CD4-positive, alpha-beta T cell treated with Interleukin-17A for 1 hour (primary cell): ENCODE measurements at regions not wholly inside any gene's neighbourhood (a gene's known extent, or its start where the extent isn't known, plus 50 kb on each side); places are given as distances from the start of the nearest gene placed in this dataset.

Source experiments
- DNase-seq: peaks from one replicate; pipeline ENCODE4 v3.0.0-alpha.2; 2020

DNA sequence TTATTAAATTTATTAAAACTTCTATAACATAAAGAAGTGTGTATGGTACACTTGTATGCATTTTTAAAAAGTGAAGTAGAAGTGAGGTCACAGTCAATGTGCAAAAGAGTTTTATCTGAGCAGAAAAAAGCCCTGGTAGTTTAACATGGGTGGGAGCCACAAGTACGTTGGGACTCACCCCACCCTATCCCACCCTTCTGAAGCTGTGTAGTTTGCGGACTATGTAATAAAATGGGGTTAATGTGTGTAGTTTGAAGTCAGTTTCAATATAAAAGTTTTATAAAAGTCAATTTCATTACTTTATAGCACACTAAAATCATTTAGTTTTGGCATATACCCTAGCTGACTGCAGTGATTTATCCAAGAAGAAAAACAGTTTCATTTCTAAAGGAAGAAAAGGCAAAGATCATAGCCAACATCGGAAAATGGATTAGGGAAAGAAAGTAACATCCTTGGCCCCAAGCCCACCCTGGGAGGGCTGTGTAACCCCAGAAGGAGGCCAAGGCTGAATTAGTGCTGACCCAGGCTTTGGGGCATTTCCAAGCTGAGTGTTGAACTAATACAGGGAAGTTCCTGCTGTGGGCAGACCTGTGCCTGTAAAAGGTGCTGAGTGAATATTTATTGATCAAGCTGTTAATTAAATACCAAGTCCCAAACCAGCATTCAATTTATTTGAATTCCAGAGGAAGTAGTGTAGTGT is 398.6 kb upstream of the ADAMTSL1 start:
- DNase-seq, result no peak

DNA sequence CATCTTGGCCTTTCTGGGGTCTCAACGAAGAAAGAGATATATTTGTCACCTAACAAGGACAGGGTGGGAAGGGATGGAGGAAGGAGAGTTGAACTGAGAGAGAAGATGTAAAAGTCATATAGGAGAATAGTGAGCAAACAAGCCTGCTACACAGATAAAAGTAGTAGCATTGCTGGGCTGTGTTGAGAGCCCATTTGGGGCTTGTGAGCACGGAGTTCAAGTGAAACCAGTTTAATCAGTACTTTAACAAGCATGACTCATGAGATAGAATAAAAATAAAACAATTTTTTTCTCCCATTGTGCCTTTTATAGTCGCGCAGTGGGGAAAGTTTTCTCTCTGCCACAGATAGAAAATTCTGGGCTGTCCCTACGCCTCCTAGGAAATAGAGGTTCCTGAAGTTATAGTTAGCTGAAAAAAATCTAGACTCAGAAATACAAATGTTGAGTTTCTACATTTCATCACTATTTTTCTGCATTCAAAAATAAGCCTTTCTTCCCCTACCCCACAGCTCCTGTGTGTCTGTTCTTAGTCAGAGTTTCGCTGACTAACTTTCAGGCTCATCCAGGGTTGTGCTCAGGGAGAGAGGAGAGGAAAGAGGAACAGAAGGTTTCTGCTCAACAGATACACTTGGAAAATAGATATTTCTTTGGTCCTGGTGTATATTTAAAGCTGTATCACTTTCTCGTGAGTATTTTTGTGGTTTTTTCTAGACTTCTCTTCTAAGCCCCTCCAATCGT is 395.8 kb upstream of the ADAMTSL1 start:
- DNase-seq, result no peak

DNA sequence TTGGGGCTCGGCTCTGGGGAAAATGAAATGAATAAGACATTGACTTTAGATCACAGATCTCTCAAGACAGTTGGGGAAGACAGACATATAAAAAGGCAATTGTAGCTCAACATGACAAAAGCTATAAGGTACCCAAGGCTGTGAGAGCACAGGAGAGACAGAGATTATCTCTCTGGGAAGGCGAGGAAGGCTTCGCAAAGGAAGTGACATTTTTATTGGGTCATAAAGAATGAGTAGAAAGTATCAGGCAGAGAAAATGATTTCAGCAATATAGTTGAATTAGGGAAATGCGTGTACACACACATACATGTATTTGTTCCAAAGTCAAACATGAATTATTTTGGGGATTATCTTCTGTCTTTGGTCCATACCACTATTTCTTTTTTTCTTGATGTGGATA is 381.8 kb upstream of the ADAMTSL1 start:
- no peak for DNase-seq

DNA sequence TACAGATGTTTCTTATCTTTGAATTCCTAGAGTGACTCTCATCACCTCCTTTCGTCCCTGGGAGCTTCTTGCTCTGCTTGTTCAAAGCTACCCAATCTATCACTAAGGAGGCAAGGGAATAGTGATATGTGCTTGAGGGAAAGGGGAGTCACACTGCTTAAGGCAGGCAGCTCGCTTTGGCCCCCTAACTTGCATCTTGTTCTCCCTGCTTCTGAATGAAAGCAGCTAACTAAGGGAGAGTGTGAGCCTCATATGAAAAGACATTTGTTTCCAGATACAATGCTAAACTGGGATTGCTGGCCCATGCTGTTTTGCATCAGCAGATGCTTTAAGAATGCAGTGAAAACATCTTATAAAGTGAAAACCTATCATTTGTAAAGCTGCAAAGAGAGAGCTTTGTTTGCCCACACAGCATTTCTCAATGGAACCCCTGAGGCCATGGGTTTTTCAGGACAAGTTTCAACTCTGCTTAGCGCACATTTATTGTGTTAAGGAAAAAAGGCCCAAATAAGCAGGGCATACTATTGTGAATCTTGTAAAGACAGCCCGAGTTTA is 367.9 kb upstream of the ADAMTSL1 start:
- no peak for DNase-seq

DNA sequence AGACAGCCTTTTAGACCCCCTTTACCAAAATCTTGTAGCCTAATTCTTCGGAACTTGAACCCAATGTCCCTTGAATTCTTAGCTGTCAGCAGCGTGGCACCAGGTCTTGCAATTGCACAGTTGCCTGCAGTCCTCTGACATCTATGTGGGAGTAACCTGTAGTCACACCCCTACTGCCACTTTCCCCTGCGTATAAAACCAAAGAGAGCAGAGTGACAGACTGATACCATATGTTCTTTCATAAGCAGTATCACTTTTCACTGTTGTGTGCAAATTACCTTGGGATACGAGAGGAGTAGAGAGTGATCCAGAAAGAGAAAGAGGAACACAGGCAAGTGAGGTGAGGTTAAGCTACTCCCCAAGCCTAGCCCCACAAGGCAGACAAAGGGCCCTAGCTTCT is 364.3 kb upstream of the ADAMTSL1 start:
- DNase-seq, result no peak

DNA sequence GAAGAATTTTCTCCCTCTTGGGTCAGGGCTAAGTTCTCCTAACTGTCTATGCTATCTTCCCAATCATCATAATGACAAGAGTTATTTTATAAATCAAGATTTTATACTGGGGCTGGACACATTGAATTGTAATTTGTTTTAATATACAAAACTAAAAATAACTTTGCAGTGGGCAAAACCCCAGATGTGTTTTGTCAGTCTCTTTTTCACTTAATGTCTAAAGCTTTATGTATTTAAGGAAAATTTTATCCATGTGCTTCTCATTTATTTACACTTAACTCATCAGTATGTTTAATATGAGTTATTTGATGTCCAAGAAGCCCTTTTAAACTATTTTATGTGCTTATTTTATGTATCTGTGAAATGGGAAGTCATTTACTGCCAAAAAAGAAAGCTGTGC is 362.8 kb upstream of the ADAMTSL1 start:
- no peak for DNase-seq

DNA sequence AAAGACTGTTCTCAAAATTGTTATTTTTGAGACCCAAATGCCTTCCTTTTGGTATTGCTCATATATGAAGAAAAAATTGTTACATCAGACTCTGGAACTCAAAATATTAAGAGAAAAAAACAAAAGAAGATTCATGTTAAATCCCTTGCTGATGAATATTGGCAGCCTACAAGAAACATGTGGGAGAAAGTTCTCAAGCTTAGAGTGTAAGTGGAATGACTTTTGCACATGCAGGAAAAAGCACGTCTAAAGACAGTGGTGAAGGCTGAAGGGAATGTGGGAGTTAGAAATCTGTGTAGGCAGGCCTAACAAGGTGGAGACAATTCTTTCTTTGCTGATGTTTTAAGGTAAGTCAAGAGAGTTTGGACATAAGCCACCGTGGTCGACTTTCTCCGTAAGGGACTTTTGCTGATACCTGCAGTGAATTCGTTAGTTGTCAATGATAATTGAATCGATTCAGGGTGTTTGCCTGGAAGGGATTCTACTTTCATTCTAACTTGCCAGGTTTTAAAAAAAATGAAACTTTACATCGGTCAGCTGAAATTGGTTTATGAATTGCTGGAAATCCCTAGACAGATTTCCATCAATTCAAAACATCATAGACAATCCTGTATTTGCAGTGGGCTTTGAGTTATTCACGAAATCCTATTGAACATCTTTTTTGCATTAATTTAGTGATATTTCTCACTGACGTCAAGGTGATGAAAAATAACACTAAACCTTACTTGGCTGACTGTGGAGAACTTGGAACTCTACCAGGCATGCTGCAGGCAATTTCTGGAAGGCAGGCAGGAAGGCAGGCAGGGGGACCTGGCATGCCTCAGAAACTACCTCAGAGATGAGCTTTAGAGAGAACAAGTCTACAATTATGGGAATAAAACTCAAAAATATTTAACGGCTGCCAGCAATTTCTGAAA is 359.1 kb upstream of the ADAMTSL1 start:
- DNase-seq, result no peak

DNA sequence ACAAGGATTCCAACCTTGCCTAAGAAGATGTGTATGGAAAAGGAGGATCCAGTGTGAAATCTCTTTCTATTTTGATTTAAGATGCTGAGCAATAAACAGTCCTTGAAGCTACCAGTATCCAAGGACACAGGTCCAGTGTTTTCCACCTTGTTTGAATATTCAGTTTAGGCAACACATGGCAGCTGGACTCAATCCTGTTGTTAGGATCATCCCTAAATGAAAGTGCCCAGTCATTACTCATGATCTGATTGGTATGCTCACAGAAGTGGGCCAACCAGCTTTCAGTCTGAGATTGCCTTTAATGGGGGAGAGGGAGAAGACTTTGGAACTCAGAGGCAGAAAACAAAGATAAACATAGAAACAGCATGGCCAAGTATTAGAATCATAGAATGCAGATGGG is 355.7 kb upstream of the ADAMTSL1 start:
- no peak for DNase-seq

DNA sequence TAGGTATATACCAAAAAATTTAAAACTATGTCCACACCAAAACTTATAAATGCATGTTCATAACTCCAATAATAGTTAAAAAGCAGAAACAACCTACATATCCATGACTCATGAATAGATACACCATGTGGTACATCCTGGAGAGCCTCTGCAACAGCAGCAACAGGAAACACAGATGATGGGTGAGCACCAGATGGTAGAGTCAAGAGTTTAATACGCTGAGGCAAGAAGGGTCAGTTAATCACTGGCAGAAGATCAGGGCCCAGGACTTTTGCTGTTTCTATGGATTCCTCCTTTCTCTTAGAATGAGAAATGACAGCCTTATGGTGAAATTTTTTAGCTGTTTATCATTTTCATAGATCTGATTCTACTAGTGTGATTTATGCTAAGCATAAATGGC is 351.8 kb upstream of the ADAMTSL1 start:
- no peak for DNase-seq

DNA sequence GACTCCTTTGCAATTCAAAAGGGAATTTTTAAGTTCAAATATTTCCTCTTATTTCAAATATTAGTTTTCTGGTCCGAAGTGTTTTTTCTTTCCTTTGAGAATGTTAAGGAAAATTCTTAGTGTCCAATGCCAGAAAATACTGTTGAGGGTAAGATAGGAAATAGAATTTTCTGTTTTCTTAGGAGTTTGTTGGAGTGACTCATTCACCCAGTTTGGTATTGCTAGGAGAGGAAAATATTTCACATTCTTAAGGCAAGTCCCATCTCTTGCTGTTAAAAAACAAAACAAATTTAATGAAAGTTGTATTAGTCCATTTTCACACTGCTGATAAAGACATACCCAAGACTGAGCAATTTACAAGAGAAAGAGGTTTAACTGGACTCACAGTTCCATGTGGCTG is 349.2 kb upstream of the ADAMTSL1 start:
- DNase-seq, result no peak

DNA sequence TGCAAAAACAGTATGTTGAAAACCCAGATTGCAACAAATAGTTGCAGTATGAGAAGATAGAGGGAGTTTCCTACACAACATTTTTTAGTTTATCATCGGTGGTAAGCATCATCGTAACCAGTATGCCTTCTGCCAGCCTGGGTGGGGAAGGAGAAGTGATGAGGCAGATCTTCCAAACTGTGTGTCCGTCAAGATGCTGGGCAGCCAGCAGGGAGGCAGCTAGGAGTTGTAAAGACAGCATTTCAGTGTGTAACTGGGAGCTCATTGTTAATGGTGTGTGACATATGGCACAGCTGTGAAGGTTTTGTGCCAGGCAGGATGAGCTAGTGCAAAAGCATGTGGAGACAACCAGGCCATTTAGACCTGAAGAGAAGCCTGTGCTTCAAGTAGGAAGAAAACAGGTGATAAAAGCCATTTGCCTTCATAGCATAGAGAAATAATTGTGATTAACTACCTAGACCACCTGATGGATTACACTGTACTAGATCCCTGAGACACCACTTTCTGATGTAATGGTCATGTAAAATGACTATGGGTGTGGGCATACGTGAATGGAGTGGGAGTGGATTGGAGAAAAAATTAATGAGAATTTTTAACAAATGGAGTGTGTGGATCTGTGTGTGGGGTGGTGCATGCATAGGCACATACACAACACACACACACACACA is 347.0 kb upstream of the ADAMTSL1 start:
- no peak for DNase-seq

DNA sequence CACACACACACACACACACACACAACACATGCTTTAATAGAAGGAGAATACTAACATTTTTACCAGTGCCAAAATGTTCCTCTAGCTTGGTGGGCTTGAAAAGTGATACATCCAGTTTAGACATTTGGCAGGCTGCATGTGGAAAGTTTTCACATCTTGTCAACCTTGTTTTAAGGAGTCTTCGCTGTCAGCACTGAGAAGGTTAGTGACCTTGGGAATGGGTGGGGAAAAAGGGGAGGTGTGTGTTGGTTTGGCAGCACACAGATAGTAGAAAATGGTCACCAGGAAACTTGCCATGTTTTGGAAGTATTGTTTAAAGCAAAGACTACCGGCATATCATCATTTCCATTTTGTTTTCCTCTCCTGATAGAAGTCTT is 346.5 kb upstream of the ADAMTSL1 start:
- no peak for DNase-seq

DNA sequence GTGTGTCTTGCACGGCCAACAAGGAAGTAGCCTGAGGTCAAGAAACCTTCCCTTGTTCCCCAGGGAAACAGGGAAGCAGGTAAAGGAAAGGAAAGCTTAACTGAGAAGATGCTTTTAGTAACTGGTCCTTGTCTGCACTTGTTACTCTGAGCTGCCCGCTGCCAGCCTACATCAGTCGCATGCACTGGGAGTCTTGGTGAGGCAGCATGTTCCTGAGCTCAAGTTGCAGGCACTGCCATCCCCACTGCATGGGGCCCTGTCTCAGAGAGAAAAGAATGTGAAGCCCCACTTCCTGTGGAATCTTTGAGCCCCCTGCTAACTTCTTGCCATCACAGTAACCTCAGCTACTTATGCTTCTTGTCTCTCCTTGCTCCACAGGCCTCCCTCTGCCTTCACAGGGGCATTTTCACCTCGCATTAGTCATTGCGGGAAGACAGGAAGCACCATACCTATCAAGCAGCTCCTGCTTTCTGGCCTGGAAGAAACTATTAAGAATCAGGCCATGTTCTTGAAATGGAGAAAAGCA is 344.1 kb upstream of the ADAMTSL1 start:
- no peak for DNase-seq

DNA sequence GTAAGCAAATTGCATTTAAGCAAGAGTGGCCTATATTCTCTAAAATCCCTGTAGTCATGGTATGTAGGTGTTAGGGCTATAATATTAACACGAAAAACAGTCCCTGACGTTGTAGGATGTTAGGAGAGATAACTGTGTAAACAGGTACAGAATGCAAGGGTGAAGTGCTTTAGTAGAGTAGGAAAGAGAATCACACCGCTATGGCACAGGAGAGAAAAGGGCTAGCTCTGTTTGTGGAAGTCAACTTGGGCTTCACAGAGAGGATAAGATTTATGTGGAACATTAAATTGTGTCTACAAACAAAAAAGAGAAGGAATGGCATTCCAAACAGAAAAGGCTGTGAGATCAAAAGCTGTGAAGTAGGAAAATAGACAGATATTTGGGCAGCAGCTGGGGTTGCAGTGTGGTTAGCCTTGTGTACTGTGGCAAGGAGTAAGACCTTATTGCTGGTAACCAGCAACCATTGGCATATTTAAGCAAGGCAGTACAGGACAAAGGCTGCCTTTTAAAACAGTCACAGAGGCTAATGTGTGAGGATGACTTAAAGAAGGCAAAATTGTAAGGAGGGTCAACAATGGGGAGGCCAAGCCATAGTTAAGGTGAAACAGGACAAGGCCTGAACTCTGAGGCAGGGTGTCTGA is 337.5 kb upstream of the ADAMTSL1 start:
- DNase-seq, result no peak

DNA sequence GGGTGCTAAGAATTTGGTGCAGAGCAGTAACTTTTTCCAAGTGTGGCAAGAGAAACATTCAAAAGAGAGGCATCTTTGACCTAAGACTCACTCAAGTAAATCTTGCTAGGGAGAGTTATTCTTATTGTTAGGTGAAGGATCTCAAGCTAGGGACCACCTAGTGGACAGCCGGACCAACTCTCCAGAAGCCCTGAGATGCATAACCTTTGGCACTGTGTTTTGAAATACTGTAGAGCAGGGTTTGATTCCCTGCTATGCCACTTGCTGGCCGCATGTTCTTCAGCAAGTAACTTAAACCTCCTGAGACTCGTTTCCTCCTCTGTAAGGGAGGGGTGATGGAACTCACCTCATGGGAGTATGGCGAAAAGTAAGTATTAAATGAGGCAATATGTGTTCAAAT is 336.1 kb upstream of the ADAMTSL1 start:
- DNase-seq, result no peak

DNA sequence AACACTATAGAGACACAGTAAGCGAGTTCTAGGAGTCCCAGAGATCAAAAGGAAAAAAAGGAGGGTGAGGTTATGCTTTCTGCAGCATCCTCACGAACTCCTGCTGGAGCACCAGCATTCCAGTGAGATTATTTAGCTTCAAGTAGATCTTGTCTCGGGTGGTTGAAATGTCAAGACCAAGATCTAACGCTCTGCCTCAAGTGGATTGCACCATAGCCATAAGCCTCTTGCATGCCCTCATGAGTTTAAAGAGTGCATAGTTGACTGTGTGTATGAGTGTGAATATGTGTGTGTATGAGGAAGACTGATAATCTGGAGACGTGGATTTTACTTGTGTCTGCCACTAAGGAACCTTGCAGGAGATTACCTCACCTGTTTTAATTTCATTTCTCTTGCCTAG is 335.3 kb upstream of the ADAMTSL1 start:
- no peak for DNase-seq

DNA sequence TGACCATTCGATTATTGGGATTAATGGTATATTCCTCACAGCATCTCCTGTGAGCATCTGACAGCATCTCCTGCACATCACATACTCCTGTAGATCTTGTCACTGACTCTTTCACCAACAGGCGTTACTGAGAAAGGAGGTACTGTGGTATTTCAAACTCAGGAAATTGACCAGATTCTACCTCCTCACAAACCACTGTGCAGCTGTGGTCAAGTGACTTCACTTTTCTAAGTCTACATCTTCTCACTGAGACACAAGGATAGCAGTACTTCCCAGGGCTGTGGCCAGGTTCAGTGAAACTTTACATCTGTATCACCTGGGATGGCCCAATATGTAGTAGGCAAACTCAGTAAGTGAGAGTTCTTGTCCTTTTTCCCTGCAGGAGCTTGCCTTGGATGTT is 332.3 kb upstream of the ADAMTSL1 start:
- no peak for DNase-seq

DNA sequence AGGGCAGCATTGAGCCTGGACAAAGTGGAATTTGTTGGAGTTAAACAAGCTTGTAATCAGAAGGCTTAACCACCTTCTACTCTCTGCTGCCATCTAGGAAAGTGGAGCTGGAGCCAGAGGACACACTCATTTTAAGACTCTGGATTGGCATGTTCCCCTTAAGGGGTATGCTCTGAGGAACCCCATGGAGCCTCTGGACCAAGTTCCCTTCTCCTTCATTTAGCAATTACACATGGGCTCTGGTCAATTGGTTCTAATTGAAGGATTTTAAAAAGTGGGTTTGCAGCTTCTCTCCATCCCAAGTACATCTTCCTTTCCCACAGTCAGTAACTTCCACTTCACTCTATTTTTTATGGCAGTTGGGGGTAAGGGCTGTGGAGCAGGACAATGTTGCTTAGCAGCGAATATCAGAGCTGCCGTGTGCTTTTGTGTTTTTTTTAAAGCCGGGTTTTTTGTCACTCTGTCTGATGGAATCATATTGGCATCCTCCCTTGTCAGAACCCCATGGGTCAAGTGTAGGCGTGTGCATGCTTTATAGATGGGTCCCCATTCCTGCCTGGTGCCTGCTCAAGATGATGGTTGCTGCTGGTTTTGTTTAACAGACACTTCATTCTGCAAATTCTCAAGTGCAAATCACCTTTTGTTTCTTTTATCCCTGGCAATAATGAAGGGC is 330.7 kb upstream of the ADAMTSL1 start:
- DNase-seq, result no peak

DNA sequence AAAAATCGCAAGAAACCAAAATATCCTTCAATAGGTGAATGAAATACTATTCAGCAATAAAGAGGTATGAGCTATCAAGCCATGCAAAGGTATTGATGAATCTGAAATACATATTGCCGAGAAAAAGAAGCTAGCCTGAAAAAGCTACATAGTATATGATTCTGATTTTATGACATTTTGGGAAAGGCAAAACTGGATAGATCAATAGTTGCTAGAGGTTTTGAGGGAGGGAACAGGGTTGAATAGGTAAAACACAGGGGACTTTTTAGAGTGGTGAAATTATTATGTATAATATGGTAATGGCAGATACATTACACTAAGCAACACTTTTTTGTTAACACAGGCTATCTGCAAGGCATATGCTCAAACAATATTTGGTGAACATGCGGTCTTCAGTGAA is 327.6 kb upstream of the ADAMTSL1 start:
- no peak for DNase-seq

DNA sequence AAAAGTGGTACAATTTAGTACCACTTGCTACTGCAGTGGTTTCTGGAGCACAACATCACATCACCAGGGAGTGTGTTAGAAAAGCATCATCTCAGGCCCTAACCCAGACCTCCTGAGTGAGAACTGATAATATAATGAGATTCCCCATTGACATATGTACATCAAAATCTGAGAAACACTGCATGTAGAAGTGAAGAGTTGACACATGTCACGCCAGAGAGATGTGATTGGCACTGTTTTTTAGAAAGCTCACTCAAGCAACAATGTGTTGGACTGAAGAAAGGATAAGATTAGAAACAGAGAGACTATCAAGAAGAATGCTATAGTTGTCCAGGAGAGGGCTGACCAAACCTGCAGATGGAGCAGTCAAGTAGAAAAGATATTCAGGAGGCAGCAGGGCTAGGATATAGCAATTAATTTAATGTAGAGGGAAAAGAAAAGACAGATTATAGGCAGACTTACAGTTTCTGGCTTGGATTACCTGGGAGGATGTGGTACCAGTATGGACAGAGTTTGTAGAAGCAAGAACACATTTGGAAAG is 324.4 kb upstream of the ADAMTSL1 start:
- DNase-seq, result no peak

DNA sequence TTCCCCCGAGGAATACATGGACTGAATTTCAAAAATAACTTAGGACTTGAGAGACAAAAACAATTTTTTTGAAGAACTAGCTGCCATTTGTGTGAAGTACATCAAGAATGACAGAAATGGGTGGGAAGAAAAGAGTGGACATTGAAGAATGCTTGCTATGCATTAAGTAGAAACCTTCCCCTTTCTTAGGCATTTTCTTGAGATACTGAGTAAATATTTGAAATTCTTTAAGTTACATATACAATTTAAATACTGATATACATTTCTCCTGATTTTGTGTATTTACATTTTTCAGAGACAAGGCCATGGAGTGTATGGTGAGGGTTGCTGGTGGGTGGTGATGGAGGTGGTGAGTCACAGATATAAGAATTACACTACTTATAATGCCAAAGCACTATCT is 319.3 kb upstream of the ADAMTSL1 start:
- DNase-seq, result no peak
